ENCODE measurements at regions not wholly inside any gene's neighbourhood (a gene's known extent, or its start where the extent isn't known, plus 50 kb on each side); places are given as distances from the start of the nearest gene placed in this dataset.

- DNase-seq, result no peak
Observed at GRCh38 chr11:28581286-28582242, 473.4 kb downstream of the METTL15 start.

- no peak for DNase-seq
Observed at GRCh38 chr11:28571371-28571770, 463.2 kb downstream of the METTL15 start.

GRCh38 chr11:28569106-28569505, 460.9 kb downstream of the METTL15 start:
- no peak for DNase-seq

- DNase-seq, result no peak
Observed at GRCh38 chr11:28566339-28567089, 458.3 kb downstream of the METTL15 start.

DNA sequence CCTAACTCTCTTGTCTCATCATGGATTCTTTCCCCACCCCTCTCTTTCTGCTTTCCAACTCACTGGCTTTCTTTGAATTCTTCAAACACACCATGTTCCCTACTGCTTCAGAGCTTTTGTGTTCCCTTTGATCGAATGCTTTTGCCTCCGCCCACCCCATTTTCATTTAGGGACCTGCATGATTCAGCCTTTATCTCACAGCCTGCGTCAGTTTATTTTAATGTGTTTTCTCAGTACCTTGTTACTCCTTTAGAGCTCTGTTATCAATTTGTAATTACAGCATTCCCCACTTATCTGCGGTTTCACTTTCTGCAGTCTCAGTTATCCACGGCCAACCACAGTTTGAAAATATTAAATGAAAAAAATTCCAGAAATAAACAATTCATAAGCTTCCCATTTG, 451.3 kb downstream of the METTL15 start:
- no peak for DNase-seq

- no peak for DNase-seq
Observed at GRCh38 chr11:28547321-28547741, 439.1 kb downstream of the METTL15 start.

DNA sequence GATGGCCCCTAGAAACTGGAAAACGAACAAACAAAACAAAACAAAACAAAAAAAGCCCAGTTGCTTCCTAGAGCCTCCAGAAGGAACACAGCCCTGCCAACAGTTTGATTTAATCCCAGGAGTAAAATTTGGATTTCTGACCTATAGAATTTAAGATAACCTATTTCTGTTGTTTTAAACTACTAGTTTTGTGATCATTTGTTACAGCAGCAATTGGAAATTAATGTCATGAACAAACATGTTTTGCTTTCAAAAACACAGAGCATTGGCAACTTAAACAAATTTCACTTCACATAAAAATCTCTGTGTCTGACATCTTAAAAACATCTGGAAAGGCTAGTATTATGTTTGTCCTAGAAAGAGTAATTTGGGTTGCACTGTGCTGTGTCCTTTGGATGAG, 437.3 kb downstream of the METTL15 start:
- DNase-seq, result no peak

DNA sequence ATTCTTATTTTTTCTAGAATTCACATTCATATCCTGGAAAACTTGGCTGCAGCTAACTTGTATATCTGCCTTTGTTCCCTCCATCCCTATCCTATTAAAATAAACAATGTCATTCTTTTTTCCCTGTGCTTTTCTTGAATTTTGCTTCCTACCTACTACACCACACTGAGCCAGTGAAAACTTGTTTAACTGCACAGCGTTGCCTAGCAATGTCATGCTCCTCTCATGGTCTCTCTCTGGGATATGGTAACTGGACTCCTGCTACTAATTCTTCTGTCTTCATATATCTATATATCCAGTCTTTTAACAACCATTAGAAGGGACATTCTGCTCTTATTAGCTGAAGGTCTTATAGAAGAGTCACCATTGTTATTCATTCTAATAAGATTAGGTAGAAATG, 434.4 kb downstream of the METTL15 start:
- DNase-seq, result no peak

- DNase-seq, result no peak
Observed at GRCh38 chr11:28539239-28540030, 431.2 kb downstream of the METTL15 start.

DNA sequence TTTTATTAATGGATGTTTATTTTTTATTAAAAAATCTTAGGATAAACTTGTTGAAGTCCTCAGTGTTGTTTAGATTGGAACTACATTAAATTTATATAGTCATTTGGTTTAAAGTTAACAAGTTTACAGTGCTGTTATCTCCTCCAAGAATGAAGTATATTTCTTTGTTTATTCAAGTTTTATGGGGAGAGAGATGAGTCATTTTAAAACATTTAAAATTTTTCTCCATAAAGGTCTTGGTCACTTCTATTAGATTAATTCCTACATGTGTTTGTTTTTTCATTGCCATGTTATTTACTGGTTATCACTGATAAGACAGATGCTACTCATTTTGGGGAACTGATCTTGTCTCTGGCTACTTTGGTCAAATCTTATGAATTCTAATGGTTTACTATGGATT, 429.6 kb downstream of the METTL15 start:
- no peak for DNase-seq

DNA sequence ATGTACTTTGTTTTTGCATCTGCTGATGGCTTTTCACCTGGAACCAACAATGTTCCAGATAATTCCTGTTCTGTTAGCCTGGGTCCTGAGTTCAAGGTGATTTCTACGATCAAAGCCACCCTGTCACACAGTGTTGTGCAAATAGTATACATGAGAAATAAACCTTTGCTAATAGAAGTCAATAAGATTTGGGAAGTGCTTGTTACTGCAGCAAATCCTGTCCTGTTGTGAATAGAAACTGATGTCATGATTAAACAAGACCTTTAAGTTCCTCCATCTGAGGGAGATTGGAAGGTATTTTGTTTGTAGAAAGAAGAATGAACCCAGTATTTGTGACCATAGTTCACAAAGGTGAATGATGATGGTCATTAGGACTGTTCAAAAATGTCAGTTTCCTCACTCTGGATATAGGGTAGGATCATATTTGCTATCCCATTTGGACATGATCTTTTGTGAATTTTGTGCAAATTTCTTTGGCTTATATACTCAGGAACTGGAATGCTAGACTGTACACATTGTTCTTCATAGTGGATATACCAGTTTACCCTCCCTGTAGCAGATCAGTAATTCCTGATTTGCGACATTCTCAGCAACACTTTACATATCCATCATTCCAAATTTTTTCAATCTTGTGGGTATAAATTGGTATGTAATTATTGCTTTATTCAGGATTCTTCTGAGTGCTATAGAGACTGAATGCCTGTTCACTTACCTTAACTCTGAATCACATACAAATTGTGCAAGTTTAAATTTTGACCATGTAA, 428.5 kb downstream of the METTL15 start:
- DNase-seq, result no peak

- no peak for DNase-seq
Observed at GRCh38 chr11:28535677-28536076, 427.5 kb downstream of the METTL15 start.

DNA sequence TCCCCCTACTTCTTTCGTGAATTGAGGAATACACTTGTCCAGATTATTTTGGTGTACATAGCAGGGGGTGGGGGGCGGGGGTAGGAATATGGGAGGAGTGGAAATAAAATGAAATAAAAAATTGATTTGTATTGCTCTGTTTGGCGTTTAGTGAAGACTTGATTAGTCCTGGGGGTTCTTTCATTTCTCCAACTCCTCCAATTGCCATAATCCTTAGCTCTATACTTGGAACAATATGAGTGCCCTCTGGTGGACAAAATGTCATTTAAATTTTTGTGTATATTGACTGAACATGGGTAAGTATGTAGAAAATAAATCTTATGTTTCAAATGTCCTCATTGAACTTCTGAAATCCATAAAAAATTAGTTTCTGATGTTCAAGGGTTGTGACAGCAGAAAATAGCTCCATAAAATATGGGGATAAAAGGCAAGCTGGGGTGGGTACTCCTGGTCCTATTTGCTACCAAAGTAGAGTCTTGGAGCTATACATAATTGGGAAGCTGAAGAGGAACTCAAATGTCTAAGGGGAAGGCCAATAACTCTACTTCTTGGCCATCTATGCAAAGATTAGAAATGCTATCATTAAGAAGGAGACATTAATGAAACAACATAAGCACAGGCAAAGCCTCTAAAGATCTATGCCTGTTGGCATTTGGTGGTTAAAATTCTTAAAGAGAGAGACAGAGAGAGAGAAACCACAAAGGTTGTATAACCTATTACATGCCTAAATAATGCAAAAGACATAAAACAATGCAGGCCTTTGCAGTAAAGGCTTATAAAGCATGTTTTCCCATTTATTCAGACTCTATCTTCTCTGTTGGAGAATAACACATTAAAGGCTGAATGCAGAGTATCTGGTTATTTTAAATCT, 421.6 kb downstream of the METTL15 start:
- no peak for DNase-seq

- DNase-seq, result no peak
Observed at GRCh38 chr11:28529046-28529445, 420.9 kb downstream of the METTL15 start.

GRCh38 chr11:28528217-28528616, 420.0 kb downstream of the METTL15 start:
- no peak for DNase-seq

DNA sequence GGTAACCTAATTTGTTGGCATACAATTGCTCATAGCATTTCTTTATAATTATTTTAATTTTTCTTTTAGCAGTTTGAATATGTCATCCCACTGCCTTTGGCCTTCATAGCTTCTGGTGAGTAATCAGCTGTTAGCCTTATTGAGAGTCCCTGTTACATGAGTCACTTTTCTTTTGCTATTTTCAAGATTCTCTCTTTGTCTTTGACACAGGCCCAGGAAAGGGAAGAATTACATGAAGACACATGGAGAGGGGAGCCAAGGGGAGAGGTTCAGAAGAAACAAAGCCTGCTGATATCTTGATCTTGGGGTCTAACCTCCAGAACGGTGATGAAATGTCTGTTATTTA, 418.2 kb downstream of the METTL15 start:
- DNase-seq, result no peak

DNA sequence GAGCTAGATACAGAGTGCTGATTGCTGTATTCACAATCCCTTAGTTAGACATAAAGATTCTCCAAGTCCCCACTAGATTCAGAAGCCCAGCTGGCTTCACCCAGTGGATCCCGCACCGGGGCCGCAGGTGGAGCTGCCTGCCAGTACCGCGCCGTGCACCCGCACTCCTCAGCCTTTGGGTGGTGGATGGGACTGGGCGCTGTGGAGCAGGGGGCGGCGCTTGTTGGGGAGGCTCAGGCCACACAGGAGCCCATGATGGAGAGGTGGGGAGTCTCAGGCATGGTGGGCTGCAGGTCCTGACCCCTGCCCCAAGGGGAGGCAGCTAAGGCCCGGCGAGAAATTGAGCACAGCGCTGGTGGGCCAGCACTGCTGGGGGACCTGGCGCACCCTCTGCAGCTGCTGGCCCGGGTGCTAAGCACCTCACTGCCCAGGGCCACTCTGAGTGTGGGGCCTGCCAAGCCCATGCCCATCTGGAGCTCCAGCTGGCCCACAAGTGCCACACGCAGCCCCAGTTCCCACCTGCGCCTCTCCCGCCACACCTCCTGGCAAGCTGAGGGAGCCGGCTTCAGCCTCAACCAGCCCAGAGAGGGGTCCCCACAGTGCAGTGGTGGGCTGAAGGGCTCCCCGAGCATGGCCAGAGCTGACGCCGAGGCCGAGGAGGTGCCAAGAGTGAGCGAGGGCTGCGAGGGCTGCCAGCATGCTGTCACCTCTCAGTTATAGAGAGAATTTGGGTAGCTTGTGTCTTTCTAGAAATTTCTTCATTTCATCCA, 417.6 kb downstream of the METTL15 start:
- no peak for DNase-seq

DNA sequence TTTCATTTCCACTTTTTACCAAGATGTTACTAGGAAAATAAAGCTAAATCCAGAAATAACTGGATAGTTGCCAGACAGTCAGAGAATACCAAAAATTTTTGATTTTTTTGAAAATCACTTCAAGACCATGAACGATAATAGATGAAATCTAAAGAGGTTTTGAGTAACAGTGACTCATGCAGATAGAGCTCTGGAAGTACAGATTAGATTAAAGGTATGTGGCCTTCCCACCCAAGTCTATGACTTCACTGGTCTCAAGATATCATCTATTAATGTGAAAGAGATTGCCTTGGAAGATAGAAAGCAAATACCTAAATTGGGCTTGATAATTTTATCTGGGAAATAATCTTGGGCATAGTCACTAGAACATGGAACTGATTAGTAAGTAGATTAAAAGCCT, 415.9 kb downstream of the METTL15 start:
- DNase-seq, result no peak

GRCh38 chr11:28521075-28521474, 412.9 kb downstream of the METTL15 start:
- DNase-seq, result no peak

DNA sequence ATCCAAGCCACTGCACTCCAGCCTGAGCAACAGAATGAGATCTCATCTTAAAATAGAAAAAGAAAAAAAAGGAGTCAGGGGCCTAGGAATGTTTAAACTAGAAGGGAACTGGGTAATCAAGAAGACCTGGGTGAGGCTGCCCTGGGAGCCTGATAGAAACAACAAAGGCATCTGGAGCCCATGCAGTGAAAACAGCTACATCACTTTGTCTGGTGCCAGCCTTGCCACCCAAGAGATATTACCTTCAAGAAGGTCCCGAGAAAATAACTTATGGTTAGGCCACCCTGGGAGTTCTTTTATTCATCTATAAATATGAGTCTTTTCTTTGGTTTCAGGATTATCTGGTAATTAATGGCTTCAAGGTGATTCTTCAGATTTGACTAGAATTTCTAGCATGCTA, 412.1 kb downstream of the METTL15 start:
- no peak for DNase-seq

DNA sequence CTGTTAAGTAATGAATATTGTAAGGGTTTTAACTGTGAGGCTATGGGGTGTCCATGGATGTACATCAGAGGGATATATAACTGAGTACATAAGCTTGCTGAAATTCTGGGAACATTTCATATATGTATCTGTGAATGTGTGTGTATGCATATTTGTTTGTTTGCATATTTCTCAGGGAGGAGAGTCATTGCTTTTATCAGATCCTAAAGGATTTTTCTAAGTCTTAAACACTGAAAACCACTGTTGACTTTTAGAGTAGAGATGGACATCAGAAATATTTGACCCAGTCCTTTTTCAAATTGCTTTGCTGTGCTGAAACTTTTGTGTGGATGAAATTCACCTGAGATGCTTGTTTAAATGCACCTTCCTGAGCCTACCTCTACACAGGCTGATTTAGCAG, 410.6 kb downstream of the METTL15 start:
- DNase-seq, result no peak
